Left lung (tissue), 4 donors: ENCODE measurements at regions not wholly inside any gene's neighbourhood (a gene's known extent, or its start where the extent isn't known, plus 50 kb on each side); places are given as distances from the start of the nearest gene placed in this dataset.

ENCODE experiments used
- ATAC-seq: fragments of 200-7000 bp; cut with Tn5 transposase; one replicate; pipeline ENCODE4 v1.9.1; 2020; ENCODE audit warnings: moderate library complexity
- DNase-seq, 4 donors: peaks; one replicate each; pipeline ENCODE4 v3.0.0-alpha.2; 2013 to 2020
- H3K27ac ChIP-seq, 2 donors: fragments of 200-600 bp; sonication (generic) in 1 of 2; one replicate each; pipeline versions ENCODE4 v1.5.0 to v1.8.0; 2020 to 2021
- H3K27me3 ChIP-seq, 2 donors: fragments of 200-600 bp; sonication (generic) in 1 of 2; one replicate each; pipeline versions ENCODE4 v1.5.0 to v1.8.0; 2020 to 2021
- H3K36me3 ChIP-seq, 2 donors: fragments of 200-600 bp; sonication (generic) in 1 of 2; one replicate each; pipeline versions ENCODE4 v1.5.0 to v1.8.0; 2020 to 2021
- H3K4me1 ChIP-seq, 2 donors: fragments of 200-600 bp; one replicate each; pipeline ENCODE4 v1.8.0; 2021
- H3K4me3 ChIP-seq, 2 donors: fragments of 200-600 bp; sonication (generic) in 1 of 2; one replicate each; pipeline versions ENCODE4 v1.5.0 to v1.8.0; 2020 to 2021; ENCODE audit warnings: mild to moderate bottlenecking in 1 of 2
- H3K9me3 ChIP-seq, 2 donors: fragments of 200-600 bp; sonication (generic) in 1 of 2; one replicate each; pipeline versions ENCODE4 v1.5.0 to v1.8.0; 2020 to 2021
- CTCF ChIP-seq, 2 donors: fragments of 200-600 bp; sonication (generic) in 1 of 2; IDR thresholded peaks; one replicate each; pipeline versions ENCODE4 v1.5.0 to v1.8.0; 2021; ENCODE audit warnings: antibody characterized with exemption in 2 of 2
- intact Hi-C, 2 donors: fragments of 100-400 bp; cut with DNase I; formaldehyde crosslinking; loops; one replicate each; pipeline versions ENCODE4 v1.11.2 to v1.14.2; 2022
- donor health status: DM: no; HTN: yes; CAD: no.
- donor health status: DM: no; HTN: no; CAD: no.

GRCh38 chr6:113476937-113477839 is 380.0 kb upstream of the MARCKS start:
- ATAC-seq, result no peak

GRCh38 chr6:113480616-113481015 is 376.5 kb upstream of the MARCKS start:
- no peak for TF ChIP-seq CTCF (IDR thresholded peaks at IDR 0.05)
- intact Hi-C loops, result no loop called here

More at GRCh38 chr6:113476937-113477839, 380.0 kb upstream of the MARCKS start:
- TF ChIP-seq CTCF (IDR thresholded peaks at IDR 0.05), result no peak
- no peak overlapping the region for H3K4me3 ChIP-seq
- intact Hi-C loops, result no loop called here
- DNase-seq, result no peak
- peaks cover 0 to 3% of the 10 kb centered on the region in 2 donors for H3K4me1 ChIP-seq
- no peaks in the 10 kb centered on the region for H3K27me3 ChIP-seq
- H3K36me3 ChIP-seq, result no peaks in the 10 kb centered on the region
- H3K27ac ChIP-seq, result no peak overlapping the region
- H3K9me3 ChIP-seq, result no peaks in the 10 kb centered on the region

GRCh38 chr6:113481458-113481857 is 375.7 kb upstream of the MARCKS start:
- H3K27ac ChIP-seq, result peak overlapping the region in 1 of 2 donors; percentile 68
- intact Hi-C loops, result no loop called here

More at GRCh38 chr6:113480616-113481015, 376.5 kb upstream of the MARCKS start:
- no peak overlapping the region for H3K27ac ChIP-seq
- H3K36me3 ChIP-seq, result no peaks in the 10 kb centered on the region
- ATAC-seq (no peak), DNase-seq (no peak)
- H3K4me3 ChIP-seq, result no peak overlapping the region
- H3K9me3 ChIP-seq, result no peaks in the 10 kb centered on the region
- peaks cover 0 to 3% of the 10 kb centered on the region in 2 donors for H3K4me1 ChIP-seq
- H3K27me3 ChIP-seq, result no peaks in the 10 kb centered on the region

GRCh38 chr6:113481910-113482309 is 375.2 kb upstream of the MARCKS start:
- Histone ChIP-seq H3K4me1 (peaks cover 0 to 3% of the 10 kb centered on the region in 2 donors), H3K27ac (peak overlapping the region in 1 of 2 donors; percentile 68), H3K9me3 (no peaks in the 10 kb centered on the region), H3K27me3 (no peaks in the 10 kb centered on the region), H3K4me3 (no peak overlapping the region), H3K36me3 (no peaks in the 10 kb centered on the region)
- intact Hi-C loops, result no loop called here
- TF ChIP-seq CTCF (IDR thresholded peaks at IDR 0.05), result no peak
- ATAC-seq (no peak), DNase-seq (no peak)

More at GRCh38 chr6:113481458-113481857, 375.7 kb upstream of the MARCKS start:
- ATAC-seq, result no peak
- peaks cover 0 to 3% of the 10 kb centered on the region in 2 donors for H3K4me1 ChIP-seq
- H3K4me3 ChIP-seq, result no peak overlapping the region
- no peaks in the 10 kb centered on the region for H3K27me3 ChIP-seq
- TF ChIP-seq CTCF (IDR thresholded peaks at IDR 0.05), result no peak
- no peaks in the 10 kb centered on the region for H3K9me3 ChIP-seq
- no peak for DNase-seq
- H3K36me3 ChIP-seq, result no peaks in the 10 kb centered on the region

- DNase-seq (no peak), ATAC-seq (no peak)
- no peaks in the 10 kb centered on the region for H3K27me3 ChIP-seq
- no peaks in the 10 kb centered on the region for H3K9me3 ChIP-seq
- no peak overlapping the region for H3K27ac ChIP-seq
- no peak overlapping the region for H3K4me3 ChIP-seq
- TF ChIP-seq CTCF (IDR thresholded peaks at IDR 0.05), result no peak
- intact Hi-C loops, result no loop called here
- no peaks in the 10 kb centered on the region for H3K36me3 ChIP-seq
- peaks cover 0 to 3% of the 10 kb centered on the region in 2 donors for H3K4me1 ChIP-seq
These were observed 374.4 kb upstream of the MARCKS start for GRCh38 chr6:113482771-113483170.
